OCI-LY1 (cell line): ENCODE measurements at regions not wholly inside any gene's neighbourhood (a gene's known extent, or its start where the extent isn't known, plus 50 kb on each side); places are given as distances from the start of the nearest gene placed in this dataset.

Experiments
- EZH2 ChIP-seq: fragments of 200-600 bp; sonication (generic), shearing (Covaris generic); IDR thresholded peaks from 2 replicates; pipeline ENCODE4 v1.8.0; 2017; ENCODE audit warnings: borderline replicate concordance, mixed run types, mild to moderate bottlenecking, antibody characterized with exemption, low read length, moderate library complexity, mixed read lengths
- TF ChIP-seq, protein P1 (sequence below): fragments of 200-600 bp; sonication (generic), shearing (Covaris generic); IDR thresholded peaks from 2 replicates; pipeline ENCODE4 v1.5.1; 2017; ENCODE audit warnings: mild to moderate bottlenecking, antibody characterized with exemption, low read length, moderate library complexity, mixed read lengths

DNA sequence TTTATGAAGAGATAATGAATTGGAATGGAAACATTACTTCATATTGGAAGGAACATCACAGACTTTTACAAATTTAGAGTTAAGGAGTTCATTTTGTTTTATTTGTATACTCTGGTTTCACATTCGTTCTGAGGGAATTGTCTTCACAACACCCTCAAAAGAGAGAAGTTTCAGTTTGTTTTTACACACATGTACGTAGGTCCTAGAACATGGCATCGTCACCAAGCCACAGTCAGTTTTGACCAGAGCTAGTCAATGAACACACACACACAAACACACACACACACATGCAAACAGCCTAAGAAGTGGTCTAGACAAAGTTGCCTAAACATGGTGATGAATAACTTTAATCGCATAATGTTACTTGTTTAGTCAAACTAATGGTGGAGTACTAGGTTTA lies 427.9 kb upstream of the BCHE start:
- TF ChIP-seq, protein P1, sequence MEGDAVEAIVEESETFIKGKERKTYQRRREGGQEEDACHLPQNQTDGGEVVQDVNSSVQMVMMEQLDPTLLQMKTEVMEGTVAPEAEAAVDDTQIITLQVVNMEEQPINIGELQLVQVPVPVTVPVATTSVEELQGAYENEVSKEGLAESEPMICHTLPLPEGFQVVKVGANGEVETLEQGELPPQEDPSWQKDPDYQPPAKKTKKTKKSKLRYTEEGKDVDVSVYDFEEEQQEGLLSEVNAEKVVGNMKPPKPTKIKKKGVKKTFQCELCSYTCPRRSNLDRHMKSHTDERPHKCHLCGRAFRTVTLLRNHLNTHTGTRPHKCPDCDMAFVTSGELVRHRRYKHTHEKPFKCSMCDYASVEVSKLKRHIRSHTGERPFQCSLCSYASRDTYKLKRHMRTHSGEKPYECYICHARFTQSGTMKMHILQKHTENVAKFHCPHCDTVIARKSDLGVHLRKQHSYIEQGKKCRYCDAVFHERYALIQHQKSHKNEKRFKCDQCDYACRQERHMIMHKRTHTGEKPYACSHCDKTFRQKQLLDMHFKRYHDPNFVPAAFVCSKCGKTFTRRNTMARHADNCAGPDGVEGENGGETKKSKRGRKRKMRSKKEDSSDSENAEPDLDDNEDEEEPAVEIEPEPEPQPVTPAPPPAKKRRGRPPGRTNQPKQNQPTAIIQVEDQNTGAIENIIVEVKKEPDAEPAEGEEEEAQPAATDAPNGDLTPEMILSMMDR = no peak
- no peak for TF ChIP-seq EZH2
